HepG2 (cell line): ENCODE measurements at regions not wholly inside any gene's neighbourhood (a gene's known extent, or its start where the extent isn't known, plus 50 kb on each side); places are given as distances from the start of the nearest gene placed in this dataset.

Experiments
- ATAC-seq: fragments of 200-7000 bp; cut with Tn5 transposase; 3 replicates; pipeline ENCODE4 v1.9.1; 2020; ENCODE audit warnings: mild to moderate bottlenecking, moderate library complexity
- BruUV-seq: library from RNA; stranded (reverse); fragments of 400-500 nt; replicated peaks from 2 replicates; lab custom pipeline; 2021; lab: Mats Ljungman, UMichigan
- CTCF ChIA-PET: fragments of 300-600 bp; formaldehyde crosslinking; extraction: SDS; loops from one replicate; lab custom pipeline; 2021; ENCODE audit warnings: low total read pairs, inconsistent platforms, low intra/inter-chr PET ratio; lab: Yijun Ruan, JAX
- POLR2A ChIA-PET: fragments of 350-600 bp; sonication (Branson Sonifier 250); formaldehyde crosslinking; loops from one replicate; lab custom pipeline; 2020; ENCODE audit warnings: antibody characterized with exemption, inconsistent platforms; lab: Yijun Ruan, JAX
- DNase-seq: peaks from one replicate; pipeline ENCODE4 v3.0.0-alpha.2; 2015; ENCODE audit warnings: low spot score
- FAIRE-seq: peaks from 3 replicates; lab custom pipeline; 2011; peaks lifted over from hg19 to GRCh38; lab: Jason Lieb, UNC
- H2AFZ ChIP-seq: one replicate; pipeline ENCODE4 v1.6.1; 2011; ENCODE audit warnings: low read length, inconsistent platforms
- H3K27ac ChIP-seq: fragments of 300-600 bp; 3 replicates; pipeline ENCODE4 v1.8.0; 2011; ENCODE audit warnings: mixed run types, mild to moderate bottlenecking, mixed read lengths, low read length, inconsistent platforms; ENCODE audit not compliant: insufficient read depth; ENCODE audit errors: extremely low read length
- H3K27me3 ChIP-seq, 2 experiments: fragments of 200-600 bp in 1 of 2; 2 replicates in 1 of 2; 3 replicates in 1 of 2; pipeline versions ENCODE4 v1.6.0 to v1.8.0; 2011; ENCODE audit warnings: low read length in 2 of 2, mild to moderate bottlenecking in 2 of 2, moderate library complexity in 2 of 2, inconsistent platforms in 1 of 2; ENCODE audit not compliant: insufficient read depth in 2 of 2, control insufficient read depth in 1 of 2
- H3K36me3 ChIP-seq, 2 experiments: fragments of 200-600 bp in 1 of 2; replicated peaks in 1 of 2; 2 replicates in 1 of 2; 3 replicates in 1 of 2; pipeline versions ENCODE4 v1.5.1 to v1.8.0; 2011; ENCODE audit warnings: low read length in 2 of 2, inconsistent platforms in 1 of 2; ENCODE audit not compliant: insufficient read depth in 2 of 2, control insufficient read depth in 1 of 2
- H3K4me1 ChIP-seq: 2 replicates; pipeline ENCODE4 v1.5.1; 2012; ENCODE audit warnings: low read length, inconsistent platforms; ENCODE audit not compliant: insufficient read depth
- H3K4me2 ChIP-seq: 2 replicates; pipeline ENCODE4 v1.6.0; 2011; ENCODE audit warnings: low read depth, low read length, inconsistent platforms
- H3K4me3 ChIP-seq, 3 experiments: fragments of 200-600 bp in 1 of 3; sonication (generic), shearing (Covaris generic) in 1 of 3; replicated peaks in 1 of 3; 2 replicates each; pipeline ENCODE4 v1.5.1; 2011 to 2016; ENCODE audit warnings: low read length in 3 of 3, inconsistent platforms in 2 of 3, low read depth in 2 of 3, mild to moderate bottlenecking in 2 of 3, control low read depth in 1 of 3, mixed read lengths in 1 of 3; ENCODE audit not compliant: insufficient read depth in 1 of 3
- H3K79me2 ChIP-seq: one replicate; pipeline ENCODE4 v1.6.1; 2011; ENCODE audit warnings: low read length, inconsistent platforms; ENCODE audit not compliant: insufficient read depth
- H3K9ac ChIP-seq: 2 replicates; pipeline ENCODE4 v1.6.0; 2011; ENCODE audit warnings: mild to moderate bottlenecking, low read depth, low read length, inconsistent platforms; ENCODE audit not compliant: insufficient read depth
- H3K9me3 ChIP-seq: 2 replicates; pipeline ENCODE4 v1.5.1; 2012; ENCODE audit warnings: mild to moderate bottlenecking, low read length
- H4K20me1 ChIP-seq: 2 replicates; pipeline ENCODE4 v1.6.0; 2011; ENCODE audit warnings: inconsistent platforms, mild to moderate bottlenecking, low read length, moderate library complexity; ENCODE audit not compliant: insufficient read depth
- DDIT3 ChIP-seq: sonication (generic); formaldehyde crosslinking; IDR thresholded peaks from 2 replicates; pipeline ENCODE4 v1.4.0; 2020; ENCODE audit warnings: mild to moderate bottlenecking, missing genetic modification reagents
- HIVEP1 ChIP-seq: sonication (generic); formaldehyde crosslinking; IDR thresholded peaks from 2 replicates; pipeline ENCODE4 v1.4.0; 2020; ENCODE audit warnings: mild to moderate bottlenecking, missing genetic modification reagents
- MAFK ChIP-seq, 2 experiments: IDR thresholded peaks in 1 of 2; conservative IDR thresholded peaks in 1 of 2; 2 replicates each; pipeline ENCODE4 v1.6.1; 2011; ENCODE audit warnings: improper control_type of control experiment in 2 of 2, low read length in 2 of 2
- PLRG1 ChIP-seq: fragments of 450-650 bp; conservative IDR thresholded peaks from 2 replicates; pipeline ENCODE4 v1.6.1; 2016
- U2AF1 ChIP-seq: fragments of 200-400 bp; formaldehyde crosslinking; optimal IDR thresholded peaks from 2 replicates; pipeline ENCODE3; 2017; ENCODE audit warnings: mild to moderate bottlenecking, low read depth, low read length
- XBP1 ChIP-seq: sonication (generic); formaldehyde crosslinking; IDR thresholded peaks from 2 replicates; pipeline ENCODE4 v1.5.0; 2020; ENCODE audit warnings: missing genetic modification reagents
- ZBTB40 ChIP-seq, 2 experiments: fragments of 450-650 bp in 1 of 2; sonication (generic) in 1 of 2; formaldehyde crosslinking in 1 of 2; IDR thresholded peaks; 2 replicates each; pipeline versions ENCODE4 v1.6.1 to v1.8.0; 2016 to 2022; ENCODE audit warnings: antibody characterized with exemption in 1 of 2, mild to moderate bottlenecking in 1 of 2, missing genetic modification reagents in 1 of 2
- ZFP82 ChIP-seq: sonication (generic); formaldehyde crosslinking; IDR thresholded peaks from 2 replicates; pipeline ENCODE4 v1.5.1; 2020; ENCODE audit warnings: mild to moderate bottlenecking, missing genetic modification reagents, borderline replicate concordance
- ZNF713 ChIP-seq: sonication (generic); formaldehyde crosslinking; IDR thresholded peaks from 2 replicates; pipeline ENCODE4 v1.4.0; 2020; ENCODE audit warnings: mild to moderate bottlenecking, missing genetic modification reagents
- ZNF747 ChIP-seq: sonication (generic); formaldehyde crosslinking; IDR thresholded peaks from 2 replicates; pipeline ENCODE4 v1.8.1; 2023; ENCODE audit warnings: missing genetic modification reagents, mild to moderate bottlenecking, borderline replicate concordance
- WGBS: methylation state at CpG from one replicate; pipeline ENCODE4 v1.1.6; 2017; ENCODE audit warnings: low lambda C conversion rate; 5-methylcytosine and 5-hydroxymethylcytosine counted together
- in situ Hi-C: cut with HindIII; loops from 2 replicates; pipeline ENCODE4 v1.10.0; 2017; ENCODE audit warnings: low pct_unique_long_range_greater_than_20kb; ENCODE audit not compliant: extremely low pct_ligation_motif_present
- intact Hi-C: fragments of 100-400 bp; cut with micrococcal nuclease; formaldehyde crosslinking; loops from one replicate; pipeline ENCODE4 v1.10.0; 2022; ENCODE audit not compliant: unreplicated experiment

- WGBS, result 4% methylated on average over 1 of the region's 1 CpG
- Histone ChIP-seq H3K79me2 (no peaks in the 10 kb centered on the region), H2AFZ (no peak overlapping the region), H4K20me1 (no peaks in the 10 kb centered on the region), H3K4me2 (no peak overlapping the region), H3K9me3 (no peaks in the 10 kb centered on the region), H3K36me3 (no peaks in the 10 kb centered on the region), H3K4me3 (no peak overlapping the region), H3K27ac (no peak overlapping the region), H3K4me1 (no peaks in the 10 kb centered on the region), H3K9ac (no peak overlapping the region), H3K27me3 (no peaks in the 10 kb centered on the region)
- DNase-seq, result no peak
- ChIA-PET CTCF (no interaction called here), POLR2A (no interaction called here)
- no TSS peak for BruUV-seq
- intact Hi-C loops (no loop called here), in situ Hi-C loops (no loop called here)
- ATAC-seq, result no peak
- no peak for TF ChIP-seq ZFP82 (CRISPR knock-in tag)
- TF ChIP-seq MAFK (conservative IDR thresholded peaks at IDR 0.05 in 1 of 2, IDR thresholded peaks at IDR 0.05 in 1 of 2; ENCODE audit: low read length in 2 of 2), result no peak
- no peak for TF ChIP-seq U2AF1
- TF ChIP-seq XBP1, result no peak
- no peak for TF ChIP-seq PLRG1
- TF ChIP-seq HIVEP1, result no peak
- no peak for TF ChIP-seq ZNF747 (CRISPR knock-in tag)
- TF ChIP-seq DDIT3 (CRISPR knock-in tag), result no peak
- no peak for TF ChIP-seq ZNF713 (CRISPR knock-in tag)
- no peak for FAIRE-seq
These were observed 377.8 kb downstream of the CHSY3 start for GRCh38 chr5:130282049-130282448.

GRCh38 chr5:130280528-130281217 is 376.4 kb downstream of the CHSY3 start:
- ATAC-seq (no peak), DNase-seq (no peak), FAIRE-seq (no peak)
- H2AFZ ChIP-seq, result no peak overlapping the region
- no peaks in the 10 kb centered on the region for H3K9me3 ChIP-seq
- H3K27ac ChIP-seq, result no peak overlapping the region
- H3K36me3 ChIP-seq, result no peaks in the 10 kb centered on the region
- 20% methylated on average over 8 of the region's 8 CpGs for WGBS
- H3K4me1 ChIP-seq, result no peaks in the 10 kb centered on the region
- H3K27me3 ChIP-seq, result no peaks in the 10 kb centered on the region
- no peaks in the 10 kb centered on the region for H3K79me2 ChIP-seq
- CTCF ChIA-PET, result no interaction called here
- H3K9ac ChIP-seq, result no peak overlapping the region
- intact Hi-C loops, result no loop called here
- in situ Hi-C loops, result no loop called here
- no TSS peak for BruUV-seq
- POLR2A ChIA-PET, result no interaction called here
- no peak overlapping the region for H3K4me3 ChIP-seq
- H4K20me1 ChIP-seq, result no peaks in the 10 kb centered on the region
- no peak overlapping the region for H3K4me2 ChIP-seq
- TF ChIP-seq ZBTB40 (IDR thresholded peaks at IDR 0.05) (no peak), ZBTB40 (CRISPR knock-in tag; IDR thresholded peaks at IDR 0.05) (no peak)
